Breast epithelium (tissue), 3 donors: ENCODE measurements at regions not wholly inside any gene's neighbourhood (a gene's known extent, or its start where the extent isn't known, plus 50 kb on each side); places are given as distances from the start of the nearest gene placed in this dataset.

ENCODE experiments used
- POLR2A ChIP-seq: fragments of 450-650 bp; IDR thresholded peaks from one replicate; pipeline ENCODE4 v1.6.1; 2016; ENCODE audit warnings: antibody characterized with exemption, mild to moderate bottlenecking, moderate library complexity
- TF ChIP-seq, protein P1 (sequence below), 3 donors: fragments of 450-650 bp; IDR thresholded peaks; one replicate each; pipeline ENCODE4 v1.5.1; 2016 to 2017; ENCODE audit warnings: antibody characterized with exemption in 3 of 3, mild to moderate bottlenecking in 3 of 3, moderate library complexity in 3 of 3

DNA sequence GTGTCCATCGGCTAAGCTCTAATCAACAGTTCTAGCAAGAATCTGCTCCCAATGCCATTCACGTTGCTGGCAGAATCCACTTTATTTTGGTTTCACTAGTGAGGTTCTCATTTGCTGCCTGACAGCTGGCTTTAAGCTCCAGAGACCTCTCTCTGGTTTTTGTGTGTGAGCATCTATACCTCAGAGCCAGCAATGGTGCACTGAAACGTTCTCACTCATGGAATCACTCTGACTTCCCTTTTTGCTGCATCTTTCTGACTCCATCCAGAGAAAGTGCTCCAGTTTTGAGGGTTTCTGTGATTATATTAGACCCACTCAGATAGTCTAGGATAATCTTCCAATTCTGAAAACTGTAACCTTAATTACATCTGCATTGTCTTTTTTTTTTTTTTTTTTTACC, 596.6 kb downstream of the RNF144A start:
- TF ChIP-seq, protein P1, sequence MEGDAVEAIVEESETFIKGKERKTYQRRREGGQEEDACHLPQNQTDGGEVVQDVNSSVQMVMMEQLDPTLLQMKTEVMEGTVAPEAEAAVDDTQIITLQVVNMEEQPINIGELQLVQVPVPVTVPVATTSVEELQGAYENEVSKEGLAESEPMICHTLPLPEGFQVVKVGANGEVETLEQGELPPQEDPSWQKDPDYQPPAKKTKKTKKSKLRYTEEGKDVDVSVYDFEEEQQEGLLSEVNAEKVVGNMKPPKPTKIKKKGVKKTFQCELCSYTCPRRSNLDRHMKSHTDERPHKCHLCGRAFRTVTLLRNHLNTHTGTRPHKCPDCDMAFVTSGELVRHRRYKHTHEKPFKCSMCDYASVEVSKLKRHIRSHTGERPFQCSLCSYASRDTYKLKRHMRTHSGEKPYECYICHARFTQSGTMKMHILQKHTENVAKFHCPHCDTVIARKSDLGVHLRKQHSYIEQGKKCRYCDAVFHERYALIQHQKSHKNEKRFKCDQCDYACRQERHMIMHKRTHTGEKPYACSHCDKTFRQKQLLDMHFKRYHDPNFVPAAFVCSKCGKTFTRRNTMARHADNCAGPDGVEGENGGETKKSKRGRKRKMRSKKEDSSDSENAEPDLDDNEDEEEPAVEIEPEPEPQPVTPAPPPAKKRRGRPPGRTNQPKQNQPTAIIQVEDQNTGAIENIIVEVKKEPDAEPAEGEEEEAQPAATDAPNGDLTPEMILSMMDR (IDR thresholded peaks at IDR 0.05): no peak
- no peak for TF ChIP-seq POLR2A
